ENCODE measurements at regions not wholly inside any gene's neighbourhood (a gene's known extent, or its start where the extent isn't known, plus 50 kb on each side); places are given as distances from the start of the nearest gene placed in this dataset.

- TF ChIP-seq POLR2A (IDR thresholded peaks at IDR 0.05), result no peak
- TF ChIP-seq CTCF (IDR thresholded peaks at IDR 0.05), result no peak
Measured at GRCh38 chr13:90201202-90201601, 1146.3 kb upstream of the MIR17HG start.
